Liver (tissue), 8 donors: ENCODE measurements at regions not wholly inside any gene's neighbourhood (a gene's known extent, or its start where the extent isn't known, plus 50 kb on each side); places are given as distances from the start of the nearest gene placed in this dataset.
"Not testable (repeated sequence)": the region's sequence is repeated elsewhere in the genome, so short reads cannot be mapped to it uniquely, and the experiment has no call there.

Experiments
- DNase-seq: peaks from one replicate; pipeline ENCODE4 v3.0.0-alpha.2; 2017; ENCODE audit warnings: low spot score
- H3K27ac ChIP-seq, 2 donors: one replicate each; pipeline ENCODE4 v1.7.0; 2013; ENCODE audit warnings: inconsistent platforms in 2 of 2, low read length in 2 of 2, control low read depth in 1 of 2, low read depth in 1 of 2, mild to moderate bottlenecking in 1 of 2
- H3K27me3 ChIP-seq, 4 donors: one replicate each; pipeline versions ENCODE4 v1.6.1 to v1.7.0; 2013; ENCODE audit warnings: low read length in 3 of 4, inconsistent platforms in 1 of 4, mild to moderate bottlenecking in 1 of 4, moderate library complexity in 1 of 4; ENCODE audit not compliant: control insufficient read depth in 4 of 4, insufficient read depth in 4 of 4
- H3K36me3 ChIP-seq, 4 donors: one replicate each; pipeline versions ENCODE4 v1.6.1 to v1.7.0; 2013; ENCODE audit warnings: low read length in 3 of 4, mild to moderate bottlenecking in 3 of 4, low read depth in 1 of 4, moderate library complexity in 1 of 4; ENCODE audit not compliant: control insufficient read depth in 4 of 4, insufficient read depth in 3 of 4
- H3K4me1 ChIP-seq, 4 donors: one replicate each; pipeline versions ENCODE4 v1.6.1 to v1.7.0; 2013; ENCODE audit warnings: low read length in 3 of 4, mild to moderate bottlenecking in 3 of 4, moderate library complexity in 1 of 4; ENCODE audit not compliant: control insufficient read depth in 4 of 4, insufficient read depth in 4 of 4
- H3K4me3 ChIP-seq, 3 donors: one replicate each; pipeline versions ENCODE4 v1.6.1 to v1.7.0; 2013; ENCODE audit warnings: low read length in 3 of 3, control low read depth in 1 of 3, low read depth in 1 of 3, mild to moderate bottlenecking in 1 of 3
- H3K9ac ChIP-seq, 2 donors: one replicate each; pipeline ENCODE4 v1.7.0; 2013; ENCODE audit warnings: low read length in 2 of 2, mild to moderate bottlenecking in 2 of 2, moderate library complexity in 2 of 2, control low read depth in 1 of 2, low read depth in 1 of 2
- H3K9me3 ChIP-seq, 4 donors: one replicate each; pipeline versions ENCODE4 v1.6.1 to v1.7.0; 2013; ENCODE audit warnings: low read length in 3 of 4; ENCODE audit not compliant: control insufficient read depth in 4 of 4
- CTCF ChIP-seq: fragments of 150-350 bp; IDR thresholded peaks from 2 replicates; pipeline ENCODE4 v1.5.1; 2017; ENCODE audit warnings: improper control_type of control experiment, low read depth, low read length; ENCODE audit not compliant: missing input control
- EGR1 ChIP-seq, 2 donors: IDR thresholded peaks; 2 replicates each; pipeline ENCODE4 v1.6.1; 2016 to 2018; ENCODE audit warnings: antibody characterized with exemption in 2 of 2, low read depth in 2 of 2
- FOXA1 ChIP-seq: IDR thresholded peaks from 2 replicates; pipeline ENCODE4 v1.6.1; 2016; ENCODE audit warnings: antibody characterized with exemption
- GABPA ChIP-seq, 2 donors: IDR thresholded peaks in 1 of 2; conservative IDR thresholded peaks in 1 of 2; 2 replicates each; pipeline ENCODE4 v1.6.1; 2016; ENCODE audit warnings: antibody characterized with exemption in 2 of 2, mild to moderate bottlenecking in 1 of 2, moderate library complexity in 1 of 2
- HNF4A ChIP-seq, 2 donors: conservative IDR thresholded peaks; 2 replicates each; pipeline ENCODE4 v1.6.1; 2016; ENCODE audit warnings: antibody characterized with exemption in 2 of 2, mild to moderate bottlenecking in 2 of 2
- HNF4G ChIP-seq: IDR thresholded peaks from 2 replicates; pipeline ENCODE4 v1.6.1; 2016; ENCODE audit warnings: antibody characterized with exemption
- RAD21 ChIP-seq, 2 donors: IDR thresholded peaks; 2 replicates each; pipeline ENCODE4 v1.6.1; 2016; ENCODE audit warnings: antibody characterized with exemption in 2 of 2, mild to moderate bottlenecking in 2 of 2
- REST ChIP-seq: IDR thresholded peaks from 2 replicates; pipeline ENCODE4 v1.6.1; 2016; ENCODE audit warnings: antibody characterized with exemption, mild to moderate bottlenecking
- SP1 ChIP-seq: IDR thresholded peaks from 2 replicates; pipeline ENCODE4 v1.6.1; 2018; ENCODE audit warnings: antibody characterized with exemption, mild to moderate bottlenecking
- TAF1 ChIP-seq: conservative IDR thresholded peaks from 2 replicates; pipeline ENCODE4 v1.6.1; 2016; ENCODE audit warnings: antibody characterized with exemption, mild to moderate bottlenecking
- YY1 ChIP-seq: IDR thresholded peaks from 2 replicates; pipeline ENCODE4 v1.6.1; 2016; ENCODE audit warnings: antibody characterized with exemption, mild to moderate bottlenecking
- ZBTB33 ChIP-seq: IDR thresholded peaks from 2 replicates; pipeline ENCODE4 v1.6.1; 2016; ENCODE audit warnings: antibody characterized with exemption
- WGBS: extraction: QIAGEN DNeasy Blood & Tissue Kit; methylation state at CpG from one replicate; pipeline ENCODE4 v1.1.7; 2013; 5-methylcytosine and 5-hydroxymethylcytosine counted together
- donor health status: healthy.
- donor health status: healthy.
- donor health status: healthy.
- donor health status: healthy.
- donor health status: healthy.

GRCh38 chrX:46234775-46235174, 310.4 kb downstream of the ZNF674 start:
- Histone ChIP-seq H3K36me3 (no peaks in the 10 kb centered on the region), H3K27ac (no peak overlapping the region), H3K4me1 (no peaks in the 10 kb centered on the region), H3K27me3 (peaks cover 0 to 3% (median 0%) of the 10 kb centered on the region in 4 donors), H3K9ac (no peak overlapping the region), H3K9me3 (no peaks in the 10 kb centered on the region), H3K4me3 (no peak overlapping the region)
- DNase-seq: no peak
- WGBS: 93% methylated on average over 2 of the region's 2 CpGs
- TF ChIP-seq ZBTB33 (no peak), CTCF (no peak), GABPA (IDR thresholded peaks at IDR 0.05 in 1 of 2, conservative IDR thresholded peaks at IDR 0.05 in 1 of 2) (no peak)

GRCh38 chrX:46228389-46228788, 316.8 kb downstream of the ZNF674 start:
- Histone ChIP-seq H3K9me3 (no peaks in the 10 kb centered on the region), H3K27me3 (no peaks in the 10 kb centered on the region), H3K27ac (no peak overlapping the region), H3K4me1 (no peaks in the 10 kb centered on the region), H3K4me3 (no peak overlapping the region), H3K9ac (no peak overlapping the region), H3K36me3 (no peaks in the 10 kb centered on the region)
- WGBS: 92% methylated on average over 6 of the region's 6 CpGs
- DNase-seq: no peak
- TF ChIP-seq GABPA (IDR thresholded peaks at IDR 0.05 in 1 of 2, conservative IDR thresholded peaks at IDR 0.05 in 1 of 2) (no peak), RAD21 (IDR thresholded peaks at IDR 0.05) (no peak), YY1 (no peak), FOXA1 (no peak), TAF1 (no peak), EGR1 (IDR thresholded peaks at IDR 0.05; ENCODE audit: low read depth in 2 of 2) (no peak), HNF4A (conservative IDR thresholded peaks at IDR 0.05) (no peak), SP1 (no peak), REST (no peak)

GRCh38 chrX:46226422-46226821, 318.8 kb downstream of the ZNF674 start:
- 52% methylated on average over 1 of the region's 1 CpG for WGBS

GRCh38 chrX:46223499-46223898, 321.7 kb downstream of the ZNF674 start:
- H3K9ac ChIP-seq, H3K36me3 ChIP-seq, H3K4me1 ChIP-seq, H3K27me3 ChIP-seq, H3K27ac ChIP-seq, DNase-seq, H3K9me3 ChIP-seq, H3K4me3 ChIP-seq: not testable (repeated sequence)

More at GRCh38 chrX:46226422-46226821, 318.8 kb downstream of the ZNF674 start:
- no peaks in the 10 kb centered on the region for H3K36me3 ChIP-seq
- H3K9me3 ChIP-seq: no peaks in the 10 kb centered on the region
- DNase-seq: no peak
- no peak overlapping the region for H3K27ac ChIP-seq
- no peak overlapping the region for H3K4me3 ChIP-seq
- H3K9ac ChIP-seq: no peak overlapping the region
- H3K27me3 ChIP-seq: no peaks in the 10 kb centered on the region
- no peak for TF ChIP-seq HNF4G
- TF ChIP-seq EGR1 (IDR thresholded peaks at IDR 0.05; ENCODE audit: low read depth in 2 of 2): no peak
- H3K4me1 ChIP-seq: no peaks in the 10 kb centered on the region
